SK-N-SH (cell line): ENCODE measurements at regions not wholly inside any gene's neighbourhood (a gene's known extent, or its start where the extent isn't known, plus 50 kb on each side); places are given as distances from the start of the nearest gene placed in this dataset.

Experiments
- CTCF ChIA-PET: fragments of 300-600, 350-600 bp; formaldehyde crosslinking; extraction: SDS; loops from one replicate; lab custom pipeline; 2021; lab: Yijun Ruan, JAX
- POLR2A ChIA-PET: fragments of 350-600 bp; sonication (Branson Sonifier 250); formaldehyde crosslinking; extraction: SDS; loops from one replicate; lab custom pipeline; 2020; ENCODE audit warnings: antibody characterized with exemption, inconsistent platforms; lab: Yijun Ruan, JAX
- DNase-seq: peaks from one replicate; pipeline ENCODE4 v3.0.0; 2012
- H2AFZ ChIP-seq: fragments of 200-600 bp; sonication (generic); 2 replicates; pipeline ENCODE4 v1.8.1; 2016; ENCODE audit warnings: antibody characterized with exemption, mild to moderate bottlenecking, low read depth
- H3F3A ChIP-seq: fragments of 200-600 bp; sonication (generic); replicated peaks from 2 replicates; pipeline ENCODE3; 2016; ENCODE audit warnings: antibody characterized with exemption, mild to moderate bottlenecking; ENCODE audit not compliant: insufficient read depth
- H3K27ac ChIP-seq, 2 experiments: fragments of 200-500 bp in 1 of 2; fragments of 200-600 bp in 1 of 2; sonication (Bioruptor generic) in 1 of 2; sonication (generic), shearing (Covaris generic) in 1 of 2; 2 replicates each; pipeline versions ENCODE4 v1.5.1 to v1.6.1; 2014 to 2016; ENCODE audit warnings: low read depth in 2 of 2, inconsistent platforms in 1 of 2, low read length in 1 of 2, mild to moderate bottlenecking in 1 of 2, mixed read lengths in 1 of 2
- H3K27me3 ChIP-seq: fragments of 200-600 bp; sonication (generic), shearing (Covaris generic); 2 replicates; pipeline ENCODE4 v1.6.1; 2016; ENCODE audit warnings: mixed run types; ENCODE audit not compliant: insufficient read depth
- H3K36me3 ChIP-seq, 2 experiments: fragments of 200-500 bp in 1 of 2; fragments of 200-600 bp in 1 of 2; sonication (Bioruptor generic) in 1 of 2; sonication (generic) in 1 of 2; replicated peaks in 1 of 2; 2 replicates each; pipeline versions ENCODE3 to v1.5.1; 2014 to 2016; ENCODE audit warnings: low read length in 1 of 2, mild to moderate bottlenecking in 1 of 2; ENCODE audit not compliant: insufficient read depth in 2 of 2, control insufficient read depth in 1 of 2
- H3K4me1 ChIP-seq, 2 experiments: fragments of 200-500 bp in 1 of 2; fragments of 200-600 bp in 1 of 2; sonication (Bioruptor generic) in 1 of 2; sonication (generic), shearing (Covaris generic) in 1 of 2; 2 replicates each; pipeline versions ENCODE4 v1.5.1 to v1.6.1; 2014 to 2016; ENCODE audit warnings: low read depth in 1 of 2, low read length in 1 of 2, mixed run types in 1 of 2; ENCODE audit not compliant: insufficient read depth in 2 of 2, control insufficient read depth in 1 of 2
- H3K4me2 ChIP-seq: fragments of 200-600 bp; sonication (generic), shearing (Covaris generic); 2 replicates; pipeline ENCODE4 v1.6.1; 2017; ENCODE audit warnings: mixed run types
- H3K4me3 ChIP-seq, 2 experiments: fragments of 200-500 bp in 1 of 2; fragments of 200-600 bp in 1 of 2; sonication (Bioruptor generic) in 1 of 2; sonication (generic), shearing (Covaris generic) in 1 of 2; 2 replicates each; pipeline versions ENCODE4 v1.5.1 to v1.8.1; 2014 to 2016; ENCODE audit warnings: low read depth in 2 of 2, inconsistent platforms in 1 of 2, low read length in 1 of 2, mild to moderate bottlenecking in 1 of 2, mixed read lengths in 1 of 2, moderate library complexity in 1 of 2
- H3K79me2 ChIP-seq: fragments of 200-600 bp; sonication (generic); 2 replicates; pipeline ENCODE4 v1.8.1; 2017; ENCODE audit warnings: mild to moderate bottlenecking; ENCODE audit not compliant: insufficient read depth
- H3K9ac ChIP-seq: fragments of 200-600 bp; sonication (generic); 2 replicates; pipeline ENCODE4 v1.6.1; 2017; ENCODE audit warnings: mixed run types
- H3K9me2 ChIP-seq: fragments of 200-600 bp; sonication (generic); 2 replicates; pipeline ENCODE4 v1.6.1; 2017; ENCODE audit warnings: mixed run types
- H3K9me3 ChIP-seq: fragments of 200-600 bp; sonication (generic); 2 replicates; pipeline ENCODE4 v1.6.1; 2017; ENCODE audit warnings: mixed run types, mild to moderate bottlenecking, moderate library complexity
- H4K20me1 ChIP-seq: fragments of 200-600 bp; sonication (generic); 2 replicates; pipeline ENCODE4 v1.6.1; 2017; ENCODE audit warnings: mild to moderate bottlenecking, mixed run types; ENCODE audit not compliant: insufficient read depth
- CHD2 ChIP-seq: fragments of 150-350 bp; IDR thresholded peaks from 2 replicates; pipeline ENCODE4 v1.6.1; 2018; ENCODE audit warnings: low read length; ENCODE audit not compliant: partially characterized antibody
- EP300 ChIP-seq, 2 experiments: IDR thresholded peaks; 2 replicates each; pipeline versions ENCODE4 v1.4.0 to v1.6.1; 2012; ENCODE audit warnings: borderline replicate concordance in 1 of 2, low read depth in 1 of 2, low read length in 1 of 2
- EZH2phosphoT487 ChIP-seq: fragments of 200-600 bp; sonication (generic); IDR thresholded peaks from 2 replicates; pipeline ENCODE4 v1.6.1; 2017; ENCODE audit warnings: low read depth, mixed run types, mild to moderate bottlenecking, antibody characterized with exemption, moderate library complexity, borderline replicate concordance
- FOXJ3 ChIP-seq: sonication (generic); formaldehyde crosslinking; IDR thresholded peaks from 2 replicates; pipeline ENCODE4 v1.5.1; 2020; ENCODE audit warnings: mild to moderate bottlenecking, missing genetic modification reagents
- MXI1 ChIP-seq: IDR thresholded peaks from 2 replicates; pipeline ENCODE4 v1.6.1; 2012; ENCODE audit warnings: mild to moderate bottlenecking, low read depth, low read length, improper control_type of control experiment
- NFIC ChIP-seq: IDR thresholded peaks from 2 replicates; pipeline ENCODE4 v1.4.0; 2012; ENCODE audit warnings: borderline replicate concordance
- POLR2AphosphoS5 ChIP-seq: IDR thresholded peaks from 2 replicates; pipeline ENCODE4 v1.6.1; 2012; ENCODE audit warnings: low read depth, low read length
- RAD21 ChIP-seq: IDR thresholded peaks from 2 replicates; pipeline ENCODE4 v1.6.1; 2012; ENCODE audit warnings: mild to moderate bottlenecking, low read length
- RFX5 ChIP-seq: IDR thresholded peaks from 2 replicates; pipeline ENCODE4 v1.6.1; 2012; ENCODE audit warnings: mild to moderate bottlenecking, improper control_type of control experiment, low read length
- RXRA ChIP-seq: IDR thresholded peaks from 2 replicates; pipeline ENCODE4 v1.4.0; 2012; ENCODE audit warnings: low read depth, mild to moderate bottlenecking, borderline replicate concordance
- TAF1 ChIP-seq: IDR thresholded peaks from 2 replicates; pipeline ENCODE4 v1.6.1; 2012; ENCODE audit warnings: low read depth, mild to moderate bottlenecking, low read length, moderate library complexity, borderline replicate concordance
- TEAD4 ChIP-seq: IDR thresholded peaks from 2 replicates; pipeline ENCODE4 v1.4.0; 2012; ENCODE audit warnings: mild to moderate bottlenecking, borderline replicate concordance; ENCODE audit not compliant: insufficient read depth
- YY1 ChIP-seq: IDR thresholded peaks from 2 replicates; pipeline ENCODE4 v1.4.0; 2012; ENCODE audit warnings: low read depth, mild to moderate bottlenecking
- WGBS: methylation state at CpG from one replicate; pipeline ENCODE4 v1.1.6; 2017; ENCODE audit warnings: low lambda C conversion rate; 5-methylcytosine and 5-hydroxymethylcytosine counted together
- TF ChIP-seq, protein P1 (sequence below): fragments of 150-350 bp; IDR thresholded peaks from 2 replicates; pipeline ENCODE4 v1.6.1; 2017; ENCODE audit warnings: antibody characterized with exemption, low read length, low read depth, borderline replicate concordance
- TF ChIP-seq, protein P2 (sequence below): fragments of 200-600 bp; sonication (generic); IDR thresholded peaks from 2 replicates; pipeline ENCODE4 v1.6.1; 2017; ENCODE audit warnings: antibody characterized with exemption, mild to moderate bottlenecking, moderate library complexity
- TF ChIP-seq, protein P3 (sequence below): fragments of 150-350 bp; IDR thresholded peaks from 2 replicates; pipeline ENCODE4 v1.6.1; 2016; ENCODE audit warnings: mild to moderate bottlenecking, low read depth, low read length
- TF ChIP-seq, protein P4 (sequence below): IDR thresholded peaks from 2 replicates; pipeline ENCODE4 v1.4.0; 2012; ENCODE audit warnings: low read depth, borderline replicate concordance

DNA sequence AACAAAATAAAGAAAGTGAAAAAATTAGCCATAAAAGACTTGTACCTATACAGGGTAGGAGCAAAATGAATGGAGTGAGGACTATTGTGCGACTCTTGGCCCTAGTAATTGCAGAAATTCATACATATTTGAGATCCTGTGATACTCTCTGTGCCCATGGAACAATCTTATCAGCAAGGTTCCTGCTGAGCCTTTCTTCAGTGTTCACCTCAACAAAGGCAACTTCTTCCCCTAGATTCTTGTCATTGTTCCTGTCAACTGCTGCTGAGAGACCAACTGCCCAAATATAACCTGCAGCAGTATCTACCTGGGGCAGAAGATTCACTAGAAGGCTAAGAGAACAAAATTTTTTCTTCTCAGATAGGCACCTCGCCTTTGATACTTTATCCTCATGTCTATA, 187.4 kb downstream of the NEBL start:
- H3K4me2 ChIP-seq = no peak overlapping the region

DNA sequence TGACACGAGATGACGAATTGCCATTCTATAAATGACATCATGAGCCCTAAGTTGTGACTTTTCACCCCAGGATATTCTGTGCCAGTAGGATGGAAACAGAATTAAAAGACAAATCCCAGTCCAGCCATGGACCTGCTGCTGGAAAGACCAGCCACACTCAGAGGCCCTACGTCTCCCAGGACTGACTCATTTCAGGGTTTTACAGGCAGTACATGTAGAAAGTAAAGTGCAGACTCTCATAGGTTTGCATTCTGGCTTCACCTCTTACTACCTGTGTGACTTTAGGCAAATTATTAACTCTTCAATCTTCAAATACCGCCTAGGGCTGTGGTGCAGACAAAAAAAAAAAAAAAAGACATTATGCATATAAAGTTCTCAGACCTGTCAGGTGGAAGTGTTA, 188.8 kb downstream of the NEBL start:
- H3K9ac ChIP-seq = no peak overlapping the region
- H3K9me3 ChIP-seq = no peaks in the 10 kb centered on the region; the same call in 1 of the 2 replicates
- no peaks in the 10 kb centered on the region for H3F3A ChIP-seq
- no peak for DNase-seq
- H3K4me1 ChIP-seq = no peaks in the 10 kb centered on the region
- no peak overlapping the region for H3K4me2 ChIP-seq
- no peaks in the 10 kb centered on the region for H3K9me2 ChIP-seq
- POLR2A ChIA-PET = no interaction called here
- CTCF ChIA-PET = no interaction called here
- H4K20me1 ChIP-seq = no peaks in the 10 kb centered on the region
- 36% methylated on average over 4 of the region's 4 CpGs for WGBS
- no peak overlapping the region for H3K27ac ChIP-seq
- no peaks in the 10 kb centered on the region for H3K79me2 ChIP-seq
- no peaks in the 10 kb centered on the region for H3K27me3 ChIP-seq
- H3K4me3 ChIP-seq = no peak overlapping the region
- H2AFZ ChIP-seq = no peak overlapping the region
- no peak for TF ChIP-seq RAD21
- TF ChIP-seq, protein P1, sequence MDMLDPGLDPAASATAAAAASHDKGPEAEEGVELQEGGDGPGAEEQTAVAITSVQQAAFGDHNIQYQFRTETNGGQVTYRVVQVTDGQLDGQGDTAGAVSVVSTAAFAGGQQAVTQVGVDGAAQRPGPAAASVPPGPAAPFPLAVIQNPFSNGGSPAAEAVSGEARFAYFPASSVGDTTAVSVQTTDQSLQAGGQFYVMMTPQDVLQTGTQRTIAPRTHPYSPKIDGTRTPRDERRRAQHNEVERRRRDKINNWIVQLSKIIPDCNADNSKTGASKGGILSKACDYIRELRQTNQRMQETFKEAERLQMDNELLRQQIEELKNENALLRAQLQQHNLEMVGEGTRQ = no peak
- no peak for TF ChIP-seq RFX5
- TF ChIP-seq, protein P2, sequence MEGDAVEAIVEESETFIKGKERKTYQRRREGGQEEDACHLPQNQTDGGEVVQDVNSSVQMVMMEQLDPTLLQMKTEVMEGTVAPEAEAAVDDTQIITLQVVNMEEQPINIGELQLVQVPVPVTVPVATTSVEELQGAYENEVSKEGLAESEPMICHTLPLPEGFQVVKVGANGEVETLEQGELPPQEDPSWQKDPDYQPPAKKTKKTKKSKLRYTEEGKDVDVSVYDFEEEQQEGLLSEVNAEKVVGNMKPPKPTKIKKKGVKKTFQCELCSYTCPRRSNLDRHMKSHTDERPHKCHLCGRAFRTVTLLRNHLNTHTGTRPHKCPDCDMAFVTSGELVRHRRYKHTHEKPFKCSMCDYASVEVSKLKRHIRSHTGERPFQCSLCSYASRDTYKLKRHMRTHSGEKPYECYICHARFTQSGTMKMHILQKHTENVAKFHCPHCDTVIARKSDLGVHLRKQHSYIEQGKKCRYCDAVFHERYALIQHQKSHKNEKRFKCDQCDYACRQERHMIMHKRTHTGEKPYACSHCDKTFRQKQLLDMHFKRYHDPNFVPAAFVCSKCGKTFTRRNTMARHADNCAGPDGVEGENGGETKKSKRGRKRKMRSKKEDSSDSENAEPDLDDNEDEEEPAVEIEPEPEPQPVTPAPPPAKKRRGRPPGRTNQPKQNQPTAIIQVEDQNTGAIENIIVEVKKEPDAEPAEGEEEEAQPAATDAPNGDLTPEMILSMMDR = no peak
- TF ChIP-seq POLR2AphosphoS5 = no peak
- no peak for TF ChIP-seq NFIC
- no peak for TF ChIP-seq MXI1
- TF ChIP-seq TEAD4 = no peak
- TF ChIP-seq YY1 = no peak
- no peaks in the 10 kb centered on the region for H3K36me3 ChIP-seq

More for the DNA sequence above, 187.4 kb downstream of the NEBL start:
- Histone ChIP-seq H3K27me3 (no peaks in the 10 kb centered on the region), H3K27ac (no peak overlapping the region), H3K36me3 (no peaks in the 10 kb centered on the region), H3K9me3 (no peaks in the 10 kb centered on the region; the same call in 1 of the 2 replicates), H2AFZ (no peak overlapping the region), H3K9me2 (no peaks in the 10 kb centered on the region), H3K9ac (no peak overlapping the region), H3K4me1 (no peaks in the 10 kb centered on the region), H4K20me1 (no peaks in the 10 kb centered on the region), H3K4me3 (no peak overlapping the region), H3K79me2 (no peaks in the 10 kb centered on the region), H3F3A (no peaks in the 10 kb centered on the region)
- WGBS = 21% methylated on average over 2 of the region's 2 CpGs
- ChIA-PET CTCF (no interaction called here), POLR2A (no interaction called here)
- DNase-seq = no peak
- TF ChIP-seq, protein P3, sequence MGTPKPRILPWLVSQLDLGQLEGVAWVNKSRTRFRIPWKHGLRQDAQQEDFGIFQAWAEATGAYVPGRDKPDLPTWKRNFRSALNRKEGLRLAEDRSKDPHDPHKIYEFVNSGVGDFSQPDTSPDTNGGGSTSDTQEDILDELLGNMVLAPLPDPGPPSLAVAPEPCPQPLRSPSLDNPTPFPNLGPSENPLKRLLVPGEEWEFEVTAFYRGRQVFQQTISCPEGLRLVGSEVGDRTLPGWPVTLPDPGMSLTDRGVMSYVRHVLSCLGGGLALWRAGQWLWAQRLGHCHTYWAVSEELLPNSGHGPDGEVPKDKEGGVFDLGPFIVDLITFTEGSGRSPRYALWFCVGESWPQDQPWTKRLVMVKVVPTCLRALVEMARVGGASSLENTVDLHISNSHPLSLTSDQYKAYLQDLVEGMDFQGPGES = no peak
- TF ChIP-seq, protein P4, sequence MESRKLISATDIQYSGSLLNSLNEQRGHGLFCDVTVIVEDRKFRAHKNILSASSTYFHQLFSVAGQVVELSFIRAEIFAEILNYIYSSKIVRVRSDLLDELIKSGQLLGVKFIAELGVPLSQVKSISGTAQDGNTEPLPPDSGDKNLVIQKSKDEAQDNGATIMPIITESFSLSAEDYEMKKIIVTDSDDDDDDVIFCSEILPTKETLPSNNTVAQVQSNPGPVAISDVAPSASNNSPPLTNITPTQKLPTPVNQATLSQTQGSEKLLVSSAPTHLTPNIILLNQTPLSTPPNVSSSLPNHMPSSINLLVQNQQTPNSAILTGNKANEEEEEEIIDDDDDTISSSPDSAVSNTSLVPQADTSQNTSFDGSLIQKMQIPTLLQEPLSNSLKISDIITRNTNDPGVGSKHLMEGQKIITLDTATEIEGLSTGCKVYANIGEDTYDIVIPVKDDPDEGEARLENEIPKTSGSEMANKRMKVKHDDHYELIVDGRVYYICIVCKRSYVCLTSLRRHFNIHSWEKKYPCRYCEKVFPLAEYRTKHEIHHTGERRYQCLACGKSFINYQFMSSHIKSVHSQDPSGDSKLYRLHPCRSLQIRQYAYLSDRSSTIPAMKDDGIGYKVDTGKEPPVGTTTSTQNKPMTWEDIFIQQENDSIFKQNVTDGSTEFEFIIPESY = no peak
- TF ChIP-seq YY1 (no peak), EZH2phosphoT487 (no peak), FOXJ3 (CRISPR knock-in tag) (no peak), EP300 (IDR thresholded peaks at IDR 0.05; ENCODE audit: borderline replicate concordance in 1 of 2, low read depth in 1 of 2, low read length in 1 of 2) (no peak), TAF1 (no peak), RXRA (no peak), CHD2 (no peak)
- TF ChIP-seq, protein P2 = no peak
